K562 (cell line): ENCODE measurements at regions not wholly inside any gene's neighbourhood (a gene's known extent, or its start where the extent isn't known, plus 50 kb on each side); places are given as distances from the start of the nearest gene placed in this dataset.

Source experiments
- ATAC-seq: fragments of 200-7000 bp; cut with Tn5 transposase; 3 replicates; pipeline ENCODE4 v1.9.1; 2020; ENCODE audit warnings: moderate library complexity
- BruUV-seq: library from RNA; stranded (reverse); fragments of 400-500 nt; replicated peaks from 2 replicates; lab custom pipeline; 2021; lab: Mats Ljungman, UMichigan
- CTCF ChIA-PET: fragments of 300-600 bp; formaldehyde crosslinking; extraction: SDS; loops from one replicate; lab custom pipeline; 2021; ENCODE audit warnings: low intra/inter-chr PET ratio; lab: Yijun Ruan, JAX
- POLR2A ChIA-PET: fragments of 300-600, 350-650 bp; sonication (Branson Sonifier 250); formaldehyde crosslinking; extraction: SDS; loops from one replicate; lab custom pipeline; 2021; ENCODE audit warnings: antibody characterized with exemption, inconsistent platforms; lab: Yijun Ruan, JAX
- DNase-seq, 4 experiments: peaks; one replicate each; pipeline versions ENCODE4 v3.0.0 to v3.0.0-alpha.2; 2011 to 2018; ENCODE audit warnings: low spot score in 3 of 4, mixed read lengths in 3 of 4; ENCODE audit errors: extremely low read depth in 1 of 4
- FAIRE-seq: peaks from 2 replicates; lab custom pipeline; 2011; peaks lifted over from hg19 to GRCh38; lab: Jason Lieb, UNC
- H2AFZ ChIP-seq: 2 replicates; pipeline ENCODE4 v1.6.0; 2011; ENCODE audit warnings: low read depth, low read length, control low read depth, inconsistent platforms
- H3K27ac ChIP-seq: fragments of 200-600 bp; 3 replicates; pipeline ENCODE4 v1.8.0; 2011; ENCODE audit warnings: low read depth, mild to moderate bottlenecking, control low read depth, inconsistent platforms, low read length, moderate library complexity, mixed read lengths; ENCODE audit errors: extremely low read depth
- H3K27me3 ChIP-seq, 2 experiments: fragments of 300-600 bp in 1 of 2; 2 replicates in 1 of 2; 3 replicates in 1 of 2; pipeline versions ENCODE4 v1.6.0 to v1.8.0; 2011; ENCODE audit warnings: inconsistent platforms in 2 of 2, low read length in 2 of 2, mild to moderate bottlenecking in 1 of 2, mixed read lengths in 1 of 2, moderate library complexity in 1 of 2; ENCODE audit not compliant: control insufficient read depth in 2 of 2, insufficient read depth in 2 of 2
- H3K36me3 ChIP-seq: fragments of 300-600 bp; 3 replicates; pipeline ENCODE4 v1.8.0; 2011; ENCODE audit warnings: mild to moderate bottlenecking, low read length, inconsistent platforms; ENCODE audit not compliant: control insufficient read depth, insufficient read depth
- H3K4me1 ChIP-seq, 2 experiments: fragments of 200-600 bp in 1 of 2; replicated peaks in 1 of 2; 2 replicates in 1 of 2; 3 replicates in 1 of 2; pipeline versions ENCODE4 v1.5.1 to v1.8.0; 2011; ENCODE audit warnings: inconsistent platforms in 2 of 2, low read length in 2 of 2, mild to moderate bottlenecking in 1 of 2, mixed read lengths in 1 of 2, moderate library complexity in 1 of 2; ENCODE audit not compliant: control insufficient read depth in 2 of 2, insufficient read depth in 2 of 2
- H3K4me2 ChIP-seq: 2 replicates; pipeline ENCODE4 v1.6.1; 2011; ENCODE audit warnings: low read length, control low read depth, inconsistent platforms, mixed read lengths; ENCODE audit not compliant: insufficient read depth
- H3K4me3 ChIP-seq: fragments of 200-600 bp; sonication (generic), shearing (Covaris generic); 2 replicates; pipeline ENCODE4 v1.5.1; 2016; ENCODE audit warnings: control low read depth, inconsistent platforms
- H3K79me2 ChIP-seq: fragments of 200-600 bp; 3 replicates; pipeline ENCODE4 v1.8.0; 2011; ENCODE audit warnings: low read length, inconsistent platforms; ENCODE audit not compliant: control insufficient read depth, insufficient read depth
- H3K9ac ChIP-seq, 2 experiments: 2 replicates each; pipeline versions ENCODE4 v1.6.0 to v1.6.1; 2011; ENCODE audit warnings: low read depth in 2 of 2, low read length in 2 of 2, control low read depth in 1 of 2, inconsistent platforms in 1 of 2, mild to moderate bottlenecking in 1 of 2, mixed read lengths in 1 of 2; ENCODE audit not compliant: insufficient read depth in 1 of 2
- H3K9me1 ChIP-seq: one replicate; pipeline ENCODE4 v1.6.0; 2011; ENCODE audit warnings: inconsistent platforms, mild to moderate bottlenecking, low read length, moderate library complexity; ENCODE audit not compliant: control insufficient read depth, insufficient read depth
- H3K9me3 ChIP-seq: replicated peaks from 2 replicates; pipeline ENCODE4 v1.5.1; 2011; ENCODE audit warnings: low read depth, low read length, inconsistent platforms; ENCODE audit not compliant: control insufficient read depth, insufficient read depth
- H4K20me1 ChIP-seq: replicated peaks from 2 replicates; pipeline ENCODE4 v1.6.1; 2011; ENCODE audit warnings: low read length, inconsistent platforms, mixed read lengths; ENCODE audit not compliant: control insufficient read depth, insufficient read depth
- BCL6 ChIP-seq: fragments of 250-450 bp; sonication (Bioruptor Pico); IDR thresholded peaks from 2 replicates; pipeline ENCODE4 v1.4.0; 2020
- CBX5 ChIP-seq: IDR thresholded peaks from 2 replicates; pipeline ENCODE4 v1.6.1; 2014; ENCODE audit warnings: low read depth, borderline replicate concordance
- ELK1 ChIP-seq: sonication (generic); formaldehyde crosslinking; IDR thresholded peaks from 2 replicates; pipeline ENCODE4 v1.8.1; 2022; ENCODE audit warnings: missing genetic modification reagents
- GTF2F1 ChIP-seq: IDR thresholded peaks from 2 replicates; pipeline ENCODE4 v1.6.1; 2011; ENCODE audit warnings: low read depth, low read length, improper control_type of control experiment
- KLF16 ChIP-seq: IDR thresholded peaks from 2 replicates; pipeline ENCODE4 v1.6.1; 2016; ENCODE audit warnings: antibody characterized with exemption
- PRMT5 ChIP-seq: sonication (generic); formaldehyde crosslinking; IDR thresholded peaks from 2 replicates; pipeline ENCODE4 v1.5.0; 2020; ENCODE audit warnings: missing genetic modification reagents
- RBM14 ChIP-seq: fragments of 200-400 bp; formaldehyde crosslinking; IDR thresholded peaks from 2 replicates; pipeline ENCODE4 v1.6.1; 2018; ENCODE audit warnings: low read depth, mild to moderate bottlenecking, low read length, moderate library complexity, borderline replicate concordance; ENCODE audit not compliant: insufficient read depth
- SIN3B ChIP-seq: fragments of 450-650 bp; IDR thresholded peaks from 2 replicates; pipeline ENCODE4 v1.6.1; 2017; ENCODE audit warnings: low read depth, mild to moderate bottlenecking, moderate library complexity
- TAF15 ChIP-seq: fragments of 200-400 bp; formaldehyde crosslinking; IDR thresholded peaks from 2 replicates; pipeline ENCODE4 v1.6.1; 2017; ENCODE audit warnings: mild to moderate bottlenecking, low read depth, low read length, moderate library complexity
- TCF3 ChIP-seq: sonication (generic); formaldehyde crosslinking; IDR thresholded peaks from 2 replicates; pipeline ENCODE4 v1.4.0; 2020; ENCODE audit warnings: mild to moderate bottlenecking, missing genetic modification reagents
- ZNF165 ChIP-seq: fragments of 250-450 bp; sonication (Bioruptor Pico); IDR thresholded peaks from 2 replicates; pipeline ENCODE4 v1.4.0; 2020; ENCODE audit warnings: borderline replicate concordance
- ZNF589 ChIP-seq: fragments of 200-800 bp; sonication (Bioruptor generic); IDR thresholded peaks from 2 replicates; pipeline ENCODE4 v1.6.1; 2016; ENCODE audit warnings: low read depth, missing genetic modification characterization, missing compliant biosample characterization
- ZNF766 ChIP-seq: fragments of 200-800 bp; sonication (Bioruptor generic); conservative IDR thresholded peaks from 2 replicates; pipeline ENCODE4 v1.6.1; 2016; ENCODE audit warnings: missing genetic modification characterization, missing compliant biosample characterization
- WGBS: fragments of 100-300 bp; shearing (Covaris generic); methylation state at CpG from one replicate; pipeline ENCODE4 v1.1.6; 2016; ENCODE audit warnings: low coverage, mixed read lengths; ENCODE audit not compliant: insufficient coverage; ENCODE audit errors: missing lambda C conversion rate; 5-methylcytosine and 5-hydroxymethylcytosine counted together
- in situ Hi-C: fragments of 300-500 bp; cut with MboI; formaldehyde crosslinking; loops from 4 replicates; pipeline ENCODE4 v1.15.0; 2018; ENCODE audit warnings: inconsistent platforms, mixed read lengths
- intact Hi-C: fragments of 100-400 bp; cut with micrococcal nuclease; formaldehyde crosslinking; loops from 2 replicates; pipeline ENCODE4 v1.14.2; 2022

- intact Hi-C loops: no loop called here
- no peak for FAIRE-seq
- Histone ChIP-seq H3K4me3 (no peak overlapping the region), H3K27me3 (no peaks in the 10 kb centered on the region), H3K9ac (no peak overlapping the region), H2AFZ (no peak overlapping the region), H3K79me2 (no peaks in the 10 kb centered on the region), H4K20me1 (no peaks in the 10 kb centered on the region), H3K4me1 (no peaks in the 10 kb centered on the region), H3K36me3 (no peaks in the 10 kb centered on the region), H3K27ac (no peak overlapping the region), H3K9me1 (no peaks in the 10 kb centered on the region), H3K4me2 (no peak overlapping the region), H3K9me3 (no peaks in the 10 kb centered on the region)
- no peak for ATAC-seq
- POLR2A ChIA-PET: no interaction called here
- CTCF ChIA-PET: no interaction called here
- WGBS: 13% methylated on average over 2 of the region's 2 CpGs
- in situ Hi-C loops: no loop called here
- TF ChIP-seq PRMT5 (CRISPR knock-in tag) (no peak), ELK1 (CRISPR knock-in tag) (no peak), GTF2F1 (no peak), TCF3 (no peak), SIN3B (no peak), KLF16 (no peak), CBX5 (no peak)
- no peak for DNase-seq
- BruUV-seq: no TSS peak
Measured at GRCh38 chr13:31887286-31887685, 144.3 kb upstream of the FRY start.

- Histone ChIP-seq H3K4me3 (no peak overlapping the region), H3K9me3 (no peaks in the 10 kb centered on the region), H3K36me3 (no peaks in the 10 kb centered on the region), H3K79me2 (no peaks in the 10 kb centered on the region), H3K9ac (no peak overlapping the region), H2AFZ (no peak overlapping the region), H4K20me1 (no peaks in the 10 kb centered on the region), H3K9me1 (no peaks in the 10 kb centered on the region), H3K27ac (no peak overlapping the region), H3K4me2 (no peak overlapping the region), H3K27me3 (no peaks in the 10 kb centered on the region), H3K4me1 (no peaks in the 10 kb centered on the region)
- CTCF ChIA-PET: no interaction called here
- intact Hi-C loops (no loop called here), in situ Hi-C loops (no loop called here)
- no peak for FAIRE-seq
- WGBS: 0% methylated on average over 5 of the region's 5 CpGs
- no TSS peak for BruUV-seq
- no peak for ATAC-seq
- no peak for DNase-seq
- POLR2A ChIA-PET: no interaction called here
- TF ChIP-seq ZNF766 (CRISPR knock-in tag) (no peak), ZNF165 (CRISPR knock-in tag) (no peak), RBM14 (no peak), BCL6 (CRISPR knock-in tag) (no peak), TAF15 (no peak), ZNF589 (no peak)
Measured at GRCh38 chr13:31890946-31891345, 140.6 kb upstream of the FRY start.
